COR-L47 (cell line): ENCODE measurements at regions not wholly inside any gene's neighbourhood (a gene's known extent, or its start where the extent isn't known, plus 50 kb on each side); places are given as distances from the start of the nearest gene placed in this dataset.

Experiments used
- DNase-seq: peaks from one replicate; lab custom pipeline; 2025; lab: John Stamatoyannopoulos, UW

GRCh38 chr12:16415155-16415554 is 67.7 kb downstream of the MGST1 start:
- no peak for DNase-seq

DNA sequence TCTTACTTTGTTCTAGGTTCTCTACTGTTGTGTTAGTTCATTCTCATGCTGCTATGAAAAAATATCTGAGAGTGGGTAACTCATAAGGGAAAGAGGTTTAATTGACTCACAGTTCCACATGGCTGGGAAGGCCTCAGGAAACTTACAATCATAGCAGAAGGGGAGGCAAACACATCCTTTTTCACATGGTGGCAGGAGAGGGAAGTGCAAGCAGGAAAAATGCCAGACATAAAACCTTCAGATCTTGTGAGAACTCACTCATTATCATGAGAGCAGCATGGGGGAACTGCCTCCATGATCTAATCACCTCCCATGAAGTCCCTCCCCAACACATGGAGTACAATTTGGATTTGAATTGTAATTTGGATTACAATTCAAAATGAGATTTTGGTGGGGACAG is 69.6 kb downstream of the MGST1 start:
- no peak for DNase-seq

DNA sequence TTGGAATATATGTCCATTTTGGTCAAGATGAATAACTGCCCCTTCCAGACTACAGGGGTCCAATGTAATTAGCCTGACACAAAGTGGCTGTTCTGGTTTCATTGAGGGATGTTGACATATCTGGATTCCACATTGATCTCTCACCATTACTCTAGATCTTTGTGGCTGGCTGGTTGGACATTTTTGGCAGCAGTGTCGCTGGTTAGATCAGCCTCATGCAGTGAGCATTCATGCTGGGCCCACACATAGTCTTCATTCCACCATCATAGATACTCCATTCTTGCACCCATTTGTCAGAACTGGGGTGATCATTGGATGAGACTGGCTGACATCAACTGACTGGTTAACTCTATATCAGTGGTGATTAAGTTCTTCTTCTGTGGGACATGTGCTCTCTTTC is 74.4 kb downstream of the MGST1 start:
- DNase-seq: no peak

- no peak for DNase-seq
These were observed 77.1 kb downstream of the MGST1 start for GRCh38 chr12:16424531-16424930.

DNA sequence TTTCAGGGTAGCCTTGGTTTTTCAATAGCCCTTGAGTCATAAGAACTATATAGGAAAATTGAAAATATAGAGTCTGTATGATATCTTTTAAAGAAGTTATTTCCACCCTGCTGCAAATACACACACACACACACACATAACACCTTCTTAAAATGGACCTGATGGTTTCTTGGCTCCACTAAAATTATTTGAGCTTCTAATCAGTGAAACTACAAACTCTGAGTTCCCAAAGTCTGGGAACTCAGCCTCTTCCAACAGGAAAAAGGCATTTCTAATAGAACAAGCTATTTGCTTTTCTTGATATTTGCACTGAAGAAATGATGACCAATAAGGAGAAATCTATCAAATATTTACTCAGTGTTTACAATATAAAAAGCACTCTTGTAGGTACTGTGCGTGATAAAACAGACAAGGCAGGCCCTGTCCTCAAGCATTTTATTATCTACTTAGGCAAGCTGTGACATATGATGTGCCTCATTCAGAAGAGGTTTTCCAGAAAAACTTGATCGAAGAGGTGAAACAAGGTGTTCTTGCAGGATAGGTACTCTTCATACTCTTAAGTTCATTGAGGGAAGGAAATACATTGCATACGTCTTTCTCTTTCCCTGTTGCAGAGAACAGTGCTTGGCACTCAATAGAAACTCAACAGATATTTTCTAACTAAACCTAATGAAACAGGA is 88.6 kb downstream of the MGST1 start:
- no peak for DNase-seq

- no peak for DNase-seq
These were observed 89.9 kb downstream of the MGST1 start for GRCh38 chr12:16437281-16437816.

DNA sequence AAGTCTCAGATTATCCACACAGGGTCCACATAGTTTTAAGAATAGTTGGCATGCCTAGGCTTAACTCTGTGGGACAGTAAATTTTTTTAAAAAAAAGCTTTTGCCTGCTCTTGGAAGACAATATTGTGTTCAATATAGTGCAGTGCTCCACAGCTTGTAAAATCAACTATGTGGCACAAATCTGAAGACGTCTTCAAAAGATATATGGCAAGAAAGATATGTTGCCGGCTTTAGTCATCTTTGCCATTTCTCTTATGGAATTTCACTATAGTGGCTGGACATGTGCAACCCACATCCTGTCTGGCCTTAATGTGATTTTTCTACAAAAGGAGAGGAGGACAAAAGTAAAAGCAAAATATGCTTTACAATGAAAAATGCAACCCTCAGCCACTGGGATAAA is 90.5 kb downstream of the MGST1 start:
- no peak for DNase-seq

GRCh38 chr12:16449459-16449858 is 102.0 kb downstream of the MGST1 start:
- DNase-seq: peak; percentile 35

DNA sequence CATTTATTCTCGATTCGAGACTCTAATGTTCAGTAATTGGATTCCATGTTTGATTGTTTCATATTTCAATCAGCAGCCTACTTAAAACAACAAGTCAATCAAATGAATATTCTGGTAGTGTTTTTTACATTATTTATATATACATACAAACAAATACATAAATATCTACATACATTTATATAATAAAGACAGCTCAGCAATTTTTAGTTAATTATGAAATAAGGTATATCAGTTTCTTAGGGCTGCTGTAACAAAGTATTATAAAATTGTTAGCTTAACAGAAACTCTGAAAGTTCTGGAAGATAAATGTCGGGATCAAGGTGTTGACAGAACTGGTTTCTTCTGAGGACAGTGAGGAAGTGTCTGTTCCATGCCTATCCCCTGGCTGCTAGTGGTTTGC is 105.9 kb downstream of the MGST1 start:
- no peak for DNase-seq

- DNase-seq: no peak
These were observed 107.0 kb downstream of the MGST1 start for GRCh38 chr12:16454481-16454880.

DNA sequence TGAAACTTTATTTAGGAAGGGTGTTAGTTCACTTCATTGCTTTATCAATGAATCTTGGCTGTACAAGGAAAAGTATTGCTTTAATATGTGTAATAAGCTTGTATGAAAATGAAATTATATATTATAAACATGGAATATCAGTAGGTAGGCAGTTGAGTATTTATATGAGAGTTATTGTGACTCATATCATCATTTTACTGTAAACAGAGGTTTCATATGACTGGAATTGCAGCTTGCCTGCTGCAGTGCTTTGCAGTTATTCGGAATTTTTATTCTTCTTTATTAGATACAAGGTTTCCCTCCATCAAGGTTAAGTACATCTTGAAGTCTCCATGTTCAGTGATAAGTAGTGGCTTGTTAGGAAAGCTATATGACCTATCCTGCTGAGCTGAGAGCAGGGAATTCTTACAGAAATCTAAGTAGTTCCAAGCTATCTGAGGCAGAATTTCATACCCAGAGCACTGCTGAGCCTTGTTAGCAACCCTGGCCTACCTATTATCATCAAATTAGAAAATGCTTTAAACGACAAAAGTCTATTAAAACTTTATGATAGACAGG is 111.2 kb downstream of the MGST1 start:
- DNase-seq: no peak

GRCh38 chr12:16467272-16467671 is 119.8 kb downstream of the MGST1 start:
- DNase-seq: no peak

GRCh38 chr12:16472631-16473030 is 125.2 kb downstream of the MGST1 start:
- DNase-seq: no peak

GRCh38 chr12:16473610-16474326 is 126.3 kb downstream of the MGST1 start:
- no peak for DNase-seq

- no peak for DNase-seq
These were observed 127.4 kb downstream of the MGST1 start for GRCh38 chr12:16474801-16475200.

DNA sequence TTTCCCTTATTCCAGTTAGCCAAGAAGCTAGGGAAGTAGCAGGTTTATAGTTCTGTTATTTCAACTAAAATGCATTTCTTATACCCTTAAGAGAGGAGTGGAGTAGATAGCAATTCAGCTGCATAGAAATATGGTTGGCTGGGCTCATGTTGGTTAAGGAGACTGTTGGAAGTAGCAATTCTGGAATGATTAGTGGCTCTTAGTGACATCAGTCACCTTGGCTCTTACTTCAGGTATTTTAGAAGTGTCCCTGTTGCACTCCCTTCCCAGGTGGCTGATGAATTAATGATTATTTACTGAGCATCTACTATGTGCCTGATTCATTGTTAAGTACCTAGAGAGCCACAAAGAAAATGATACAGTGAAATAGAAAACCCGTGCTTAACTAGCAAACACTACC is 128.1 kb downstream of the MGST1 start:
- DNase-seq: no peak

DNA sequence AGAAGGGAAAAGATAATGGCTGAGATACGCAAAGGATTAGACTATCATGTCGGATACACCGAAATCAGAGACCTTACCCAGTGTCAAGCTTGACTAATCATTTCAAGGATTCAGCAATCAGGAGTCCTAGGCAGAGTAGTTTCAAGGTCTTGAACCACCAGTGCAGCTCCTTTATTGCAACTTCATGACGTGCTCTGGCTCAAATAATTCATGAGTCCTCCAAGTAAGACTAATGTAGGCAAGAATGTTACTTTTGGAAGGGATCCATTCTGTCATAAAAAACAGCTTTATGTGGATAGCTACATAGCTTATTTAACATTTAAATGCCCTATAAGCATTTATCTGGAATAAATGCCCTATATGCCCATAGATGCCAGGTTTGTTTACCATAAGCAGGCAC is 123.2 kb downstream of the LMO3 start:
- DNase-seq: no peak

DNA sequence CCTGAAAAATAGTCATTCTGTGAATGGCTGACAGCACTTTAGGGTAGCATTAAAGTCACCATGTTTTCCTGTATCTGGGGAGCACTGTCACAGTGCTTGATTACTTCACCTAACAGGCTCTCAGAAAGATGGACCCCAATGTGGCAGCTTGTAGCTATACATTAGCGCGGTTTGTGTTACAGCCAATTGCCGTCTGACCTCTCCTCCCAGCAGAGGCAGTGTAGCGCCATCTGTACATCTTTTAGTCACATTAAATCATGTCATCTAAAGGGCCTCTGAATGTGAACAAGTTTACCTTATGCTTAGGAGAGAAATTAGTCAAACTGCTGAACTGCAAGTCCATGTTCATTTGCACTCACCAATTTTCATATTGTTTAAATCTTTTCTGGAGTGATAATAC is 113.7 kb downstream of the LMO3 start:
- DNase-seq: no peak

GRCh38 chr12:16492820-16493797 is 112.9 kb downstream of the LMO3 start:
- DNase-seq: no peak

GRCh38 chr12:16495196-16495595 is 110.8 kb downstream of the LMO3 start:
- no peak for DNase-seq
